Activated CD4-positive, alpha-beta T cell treated with anti-CD3 and anti-CD28 coated beads for 1 hour (primary cell): ENCODE measurements at regions not wholly inside any gene's neighbourhood (a gene's known extent, or its start where the extent isn't known, plus 50 kb on each side); places are given as distances from the start of the nearest gene placed in this dataset.

ENCODE experiments used
- DNase-seq: peaks from one replicate; pipeline ENCODE4 v3.0.0-alpha.2; 2020

DNA sequence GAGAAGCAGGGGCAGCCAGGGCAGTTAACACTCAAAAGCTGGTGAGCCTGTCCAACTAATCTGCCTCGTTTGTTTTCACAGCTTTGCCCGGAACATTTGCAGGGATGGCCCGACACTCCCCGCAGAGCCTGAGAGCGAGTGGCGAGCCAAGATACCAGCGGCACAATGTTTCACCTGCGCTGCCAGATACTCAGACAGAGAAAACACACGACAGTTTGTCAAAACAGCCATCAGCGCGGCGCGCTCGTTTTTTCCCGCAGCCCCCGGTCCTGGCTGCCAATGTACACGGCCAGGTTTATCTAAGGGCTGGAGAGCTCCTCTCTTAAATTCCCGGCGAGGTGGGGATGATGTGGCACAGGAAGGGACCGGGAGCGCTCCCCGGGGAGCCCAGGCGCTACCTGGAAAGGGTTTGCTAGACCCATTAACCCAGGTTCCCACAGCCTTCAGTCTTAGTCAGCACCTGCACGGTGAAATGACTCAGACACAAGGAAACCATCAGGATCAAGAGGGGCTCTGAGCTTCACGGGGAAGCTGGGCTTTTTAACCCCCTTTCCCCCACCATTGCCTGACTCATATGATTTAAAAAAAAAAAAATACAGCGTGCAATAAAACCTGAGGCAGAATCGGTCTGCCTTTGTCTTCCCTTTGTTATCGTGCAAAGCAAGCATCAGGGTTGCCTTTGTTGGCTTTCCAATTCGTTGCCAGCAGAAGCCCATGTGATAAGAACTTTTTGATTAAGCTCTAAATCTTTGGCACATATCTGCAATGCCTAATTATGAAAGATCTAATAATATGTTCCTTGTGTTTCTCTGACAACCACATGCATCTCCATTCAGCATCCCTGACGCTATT is 186.2 kb downstream of the EFNB2 start:
- no peak for DNase-seq

- no peak for DNase-seq
These were observed 187.2 kb downstream of the EFNB2 start for GRCh38 chr13:106348075-106348840.

DNA sequence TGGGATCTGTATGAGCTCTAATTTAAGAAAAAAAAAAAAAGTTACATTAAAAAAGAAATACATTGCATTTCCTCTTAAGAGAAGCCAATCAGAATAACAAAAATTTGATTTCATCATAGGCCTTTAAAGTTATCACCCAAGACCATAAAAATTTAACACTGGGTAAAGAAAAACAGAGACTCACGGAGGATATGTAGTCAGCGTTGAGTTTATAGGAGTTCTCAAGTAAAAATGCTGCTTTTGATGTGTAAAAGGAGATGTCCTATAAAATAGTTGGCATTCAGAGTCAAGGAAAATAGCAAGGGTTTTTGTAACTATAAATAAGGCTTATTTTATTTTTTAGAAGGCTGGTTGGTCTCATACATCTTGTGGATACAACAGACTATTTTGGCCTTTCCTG is 191.1 kb downstream of the EFNB2 start:
- DNase-seq = no peak

GRCh38 chr13:106343836-106344235 is 191.6 kb downstream of the EFNB2 start:
- no peak for DNase-seq

DNA sequence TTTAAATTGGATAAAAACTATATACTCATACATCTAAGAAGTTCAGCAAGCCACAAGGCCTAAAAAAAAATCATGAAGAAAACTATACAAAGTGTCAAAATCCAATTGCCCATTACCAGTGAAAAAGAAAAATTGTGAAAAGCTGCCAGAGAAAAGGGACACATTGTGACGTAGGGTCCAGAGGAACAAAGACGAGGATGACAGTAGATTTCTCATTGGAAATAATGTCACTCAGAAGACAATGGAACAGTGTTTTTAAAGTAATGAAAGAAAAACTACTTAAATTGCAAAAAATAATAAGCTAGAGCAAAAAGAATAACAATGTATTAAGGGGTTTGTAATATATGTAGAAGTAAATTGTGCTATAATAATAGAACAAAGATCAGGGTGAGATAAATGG is 195.2 kb downstream of the EFNB2 start:
- DNase-seq = no peak

DNA sequence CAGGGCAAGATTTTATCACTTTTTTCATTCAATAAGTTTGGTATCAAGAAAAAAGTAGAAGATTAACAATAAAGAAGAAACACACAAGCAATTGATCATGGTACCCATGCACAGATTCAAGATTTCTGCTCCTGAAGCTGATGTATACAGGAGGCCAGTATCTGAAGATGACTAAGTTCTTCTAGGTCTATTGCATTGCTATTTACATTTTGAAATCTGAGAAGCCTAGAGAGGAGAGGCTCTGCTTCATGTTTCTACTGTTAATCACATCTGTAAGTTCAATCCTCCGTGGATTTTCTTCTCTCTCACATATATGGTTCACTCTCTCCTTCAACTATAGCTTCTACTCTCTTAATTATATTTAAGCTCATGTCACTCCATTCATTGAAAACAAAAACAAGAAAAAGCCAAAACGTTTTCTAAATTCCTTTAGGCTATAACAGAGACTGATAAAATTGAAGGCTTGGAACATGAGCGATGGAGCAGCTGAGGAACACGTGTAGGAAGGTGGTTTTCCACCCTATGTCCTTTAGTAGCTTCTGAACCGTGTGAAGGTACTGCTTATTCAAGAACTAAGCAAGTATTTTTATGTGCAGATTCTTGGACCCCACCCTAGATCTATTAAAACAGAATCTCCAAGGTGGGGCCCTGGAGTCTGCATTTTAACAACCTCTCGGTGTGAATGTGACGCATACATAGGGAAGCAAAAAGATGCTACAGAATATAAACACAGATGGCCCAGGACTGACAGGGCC is 198.2 kb downstream of the EFNB2 start:
- no peak for DNase-seq

DNA sequence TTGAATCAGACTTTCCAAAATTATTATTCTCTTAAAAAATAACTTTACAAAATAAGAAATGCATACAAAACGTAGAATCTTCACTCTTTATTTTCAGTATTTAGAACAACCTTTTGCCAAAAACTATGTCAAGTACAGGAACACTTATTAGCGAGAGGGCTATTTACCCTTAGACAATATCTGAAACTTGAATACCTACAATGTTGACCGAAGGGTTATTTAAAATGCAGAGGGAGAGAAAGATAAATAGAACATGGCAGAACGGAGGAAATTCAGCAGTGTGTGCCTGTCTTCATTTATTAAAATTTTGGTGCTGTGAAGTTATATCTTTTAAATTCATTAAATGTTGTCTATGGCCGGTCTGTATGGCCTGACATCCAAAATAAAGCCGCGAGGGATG is 198.8 kb downstream of the EFNB2 start:
- DNase-seq = no peak

GRCh38 chr13:106332621-106333020 is 202.8 kb downstream of the EFNB2 start:
- no peak for DNase-seq

DNA sequence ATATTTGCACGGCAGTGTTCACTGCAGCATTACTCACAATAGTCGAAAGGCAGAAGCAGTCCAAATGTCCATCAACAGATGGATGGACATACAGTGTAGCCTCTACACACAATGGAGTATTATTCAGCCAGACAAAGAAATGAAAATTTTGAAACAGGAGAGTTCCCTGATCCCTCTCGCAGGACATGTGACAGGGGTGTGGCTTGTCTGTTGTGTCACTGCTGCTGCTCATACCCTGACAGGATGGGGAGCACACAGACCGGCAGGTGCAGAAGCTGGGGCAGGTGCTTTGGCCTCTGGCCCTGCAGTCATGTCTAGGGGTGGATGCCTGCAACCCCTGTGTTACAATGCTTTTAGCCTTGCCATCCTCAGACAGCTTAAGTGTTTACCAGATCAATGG is 204.3 kb downstream of the EFNB2 start:
- DNase-seq = no peak

GRCh38 chr13:106329941-106330340 is 205.5 kb downstream of the EFNB2 start:
- DNase-seq = no peak

- no peak for DNase-seq
These were observed 208.7 kb downstream of the EFNB2 start for GRCh38 chr13:106326751-106327150.

- DNase-seq = no peak
These were observed 211.0 kb downstream of the EFNB2 start for GRCh38 chr13:106324444-106324843.

DNA sequence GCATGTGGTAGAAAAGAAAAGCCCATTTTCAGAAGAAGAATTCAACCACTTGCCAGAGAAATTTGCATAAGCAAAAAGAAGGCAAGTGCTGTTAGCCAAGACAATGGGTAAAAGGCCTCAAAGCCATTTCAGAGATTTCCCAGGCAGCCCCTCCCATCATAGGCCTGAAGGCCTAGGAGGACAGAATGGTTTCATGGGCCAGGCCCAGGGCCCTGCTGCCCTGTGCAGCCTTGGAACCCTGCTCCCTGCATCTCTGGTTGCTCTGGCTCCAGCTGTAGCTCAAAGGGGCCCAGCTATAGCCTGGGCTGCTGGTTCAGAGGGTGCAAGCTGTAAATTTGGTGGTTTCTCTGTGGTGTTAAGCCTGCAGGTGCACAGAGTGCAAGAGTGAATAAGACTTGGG is 212.8 kb downstream of the EFNB2 start:
- no peak for DNase-seq

- DNase-seq = no peak
These were observed 216.5 kb downstream of the EFNB2 start for GRCh38 chr13:106318941-106319411.

DNA sequence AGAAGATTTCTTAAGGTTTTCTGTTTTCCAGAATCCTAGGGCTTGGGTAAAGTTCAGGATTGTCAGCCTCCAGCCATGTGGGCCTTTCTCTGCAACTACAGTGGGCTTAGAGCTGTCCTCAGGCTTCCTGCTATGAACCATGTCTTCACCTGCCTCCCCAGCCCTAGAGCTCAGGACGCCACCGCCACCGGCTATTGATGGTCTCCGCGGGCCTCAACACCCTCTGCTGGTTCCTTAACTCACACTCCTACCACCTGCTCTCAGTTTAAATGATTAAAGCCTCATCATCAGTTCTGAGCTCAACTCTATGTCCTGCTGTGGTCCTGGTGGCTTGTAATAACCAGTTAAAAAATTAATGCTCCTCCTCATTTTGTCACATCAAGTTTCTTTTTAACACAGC is 221.0 kb downstream of the EFNB2 start:
- no peak for DNase-seq

- DNase-seq = no peak
These were observed 224.5 kb downstream of the EFNB2 start for GRCh38 chr13:106311004-106311403.

DNA sequence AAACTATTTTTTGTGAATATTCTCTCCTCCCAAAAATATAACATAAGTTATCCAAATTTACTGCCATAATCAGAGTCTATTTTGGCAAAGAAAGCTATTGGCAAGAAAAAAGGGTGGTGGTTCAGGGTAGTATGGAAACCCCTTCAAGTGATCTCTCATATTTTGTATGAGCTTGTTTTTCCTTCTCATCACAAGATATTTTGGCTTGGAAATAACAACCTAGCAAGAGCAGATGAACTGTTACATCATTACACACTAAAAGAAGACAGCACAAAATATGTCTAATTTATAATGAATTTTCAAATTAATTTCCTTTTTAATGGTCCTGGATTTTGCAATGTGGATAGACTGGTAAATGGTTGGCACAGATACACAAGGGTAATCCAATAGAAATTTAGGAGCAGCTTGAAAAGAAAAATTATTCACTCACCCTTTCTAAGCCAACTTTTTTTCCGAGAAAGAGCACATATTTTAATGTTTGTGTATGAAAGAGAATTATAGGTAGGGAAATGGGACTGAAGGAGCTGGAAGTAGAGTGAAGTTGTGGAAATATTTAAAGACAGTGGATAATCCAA is 225.1 kb downstream of the EFNB2 start:
- no peak for DNase-seq

GRCh38 chr13:106306748-106307277 is 228.6 kb downstream of the EFNB2 start:
- DNase-seq = no peak

GRCh38 chr13:106302843-106303242 is 232.6 kb downstream of the EFNB2 start:
- no peak for DNase-seq

- no peak for DNase-seq
These were observed 233.5 kb downstream of the EFNB2 start for GRCh38 chr13:106302011-106302410.

- no peak for DNase-seq
These were observed 235.8 kb downstream of the EFNB2 start for GRCh38 chr13:106299621-106300020.

- DNase-seq = no peak
These were observed 238.2 kb downstream of the EFNB2 start for GRCh38 chr13:106297283-106297682.

GRCh38 chr13:106296723-106297122 is 238.7 kb downstream of the EFNB2 start:
- DNase-seq = no peak
